Activated CD4-positive, CD25-positive, alpha-beta regulatory T cell treated with anti-CD3 and anti-CD28 coated beads, Interleukin-2, amount 50 U/mL, for 24 hours (primary cell): ENCODE measurements at regions not wholly inside any gene's neighbourhood (a gene's known extent, or its start where the extent isn't known, plus 50 kb on each side); places are given as distances from the start of the nearest gene placed in this dataset.

Source experiments
- ATAC-seq, 2 donors: fragments of 150-1000 bp; cut with Tn5 transposase; one replicate each; pipeline ENCODE4 v1.10.0; 2021; ENCODE audit warnings: mild to moderate bottlenecking in 1 of 2, moderate library complexity in 1 of 2

DNA sequence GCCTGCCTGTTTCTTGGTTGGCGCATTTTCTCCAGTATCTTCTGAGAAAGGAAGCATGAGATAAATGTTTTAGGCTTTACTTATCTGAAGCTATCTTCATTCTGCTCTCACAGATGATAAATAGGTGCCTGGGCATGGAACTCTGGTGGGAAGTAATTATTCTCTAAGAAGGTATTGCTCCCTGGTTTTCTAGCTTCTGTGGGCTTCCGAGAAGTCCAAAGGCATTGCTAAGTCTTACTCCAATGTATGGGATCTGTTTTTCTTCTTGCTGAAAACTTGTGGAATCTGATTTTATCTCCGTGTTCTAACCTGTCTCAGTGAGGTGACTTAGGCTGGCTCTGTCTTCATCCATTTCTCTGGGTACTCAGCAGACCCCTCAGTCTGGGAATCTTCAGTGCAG lies 224.4 kb upstream of the HS6ST1 start:
- ATAC-seq: no peak

DNA sequence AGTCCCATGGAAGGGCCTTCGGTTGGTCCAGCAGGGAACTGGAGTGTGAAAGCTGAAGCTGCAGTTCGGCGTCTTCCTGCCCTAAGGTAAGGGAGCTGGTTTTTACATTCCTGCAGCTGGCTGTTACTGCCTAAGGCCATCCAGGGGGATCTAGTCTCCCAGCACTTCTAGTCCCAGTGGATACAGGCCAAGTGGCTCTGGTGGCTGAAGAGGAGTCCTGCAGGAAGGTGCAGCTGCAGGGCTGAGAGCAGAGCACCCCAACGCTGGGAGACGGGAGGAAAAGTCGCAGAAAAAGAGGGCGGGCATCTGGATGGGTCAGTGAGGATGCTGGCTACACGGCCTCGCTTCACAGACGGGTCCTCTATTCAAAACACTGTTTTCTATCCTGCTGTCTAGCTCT lies 225.0 kb upstream of the HS6ST1 start:
- ATAC-seq: no peak

DNA sequence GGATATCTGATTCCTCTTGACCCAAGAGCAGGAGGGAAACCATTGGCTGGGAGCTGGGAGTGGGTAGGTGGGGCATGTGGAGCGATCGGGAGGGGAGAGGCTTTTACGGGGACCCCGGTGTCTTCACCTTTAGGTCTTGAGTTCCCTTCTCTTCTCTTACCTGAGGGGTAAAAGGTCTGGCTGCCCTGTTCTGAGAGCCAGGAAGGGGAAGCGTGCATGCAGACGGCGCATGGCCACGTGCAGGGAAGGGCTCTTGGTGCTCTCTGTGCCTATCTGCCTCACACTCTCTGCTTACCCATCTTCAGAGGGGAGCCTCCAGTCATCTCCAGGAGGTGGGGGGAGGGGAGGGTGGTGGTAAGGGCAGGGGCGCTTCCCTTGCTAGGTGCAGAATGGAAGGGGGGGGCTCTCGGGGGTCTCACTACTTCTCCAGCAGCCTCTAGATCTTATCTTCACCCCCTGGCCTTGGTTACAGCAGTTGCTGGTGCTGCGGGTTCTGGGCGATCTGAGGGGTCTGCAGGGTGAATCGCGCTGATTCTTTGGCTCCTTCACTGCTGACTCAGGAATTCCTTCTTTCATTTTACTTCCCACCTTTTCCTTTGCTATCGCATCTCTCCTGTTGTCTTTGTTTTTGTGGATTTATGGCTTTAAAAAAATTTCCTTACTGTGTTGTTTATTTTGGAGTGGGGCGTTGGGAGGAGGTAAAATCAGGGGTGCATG lies 225.8 kb upstream of the HS6ST1 start:
- no peak for ATAC-seq

DNA sequence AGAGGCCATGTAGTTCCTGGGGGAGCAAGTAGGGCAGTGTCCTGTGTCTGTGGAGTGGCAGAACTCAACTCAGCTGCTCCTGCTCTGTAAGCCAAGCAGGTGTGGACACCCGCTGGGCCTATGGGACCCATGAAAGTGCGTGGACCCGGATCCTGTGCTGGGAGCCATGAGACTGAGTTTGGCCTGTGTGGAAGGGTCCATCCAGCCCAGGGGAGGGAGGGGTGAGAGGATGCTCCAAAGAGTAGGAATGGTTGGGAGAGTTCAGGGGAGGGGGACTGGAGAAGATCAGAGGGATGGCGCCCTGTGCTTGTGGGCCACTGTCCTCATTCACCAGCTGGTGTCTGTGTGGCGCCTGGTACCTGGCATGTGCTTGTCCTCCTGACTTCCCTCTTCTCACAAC lies 226.4 kb upstream of the HS6ST1 start:
- no peak for ATAC-seq

DNA sequence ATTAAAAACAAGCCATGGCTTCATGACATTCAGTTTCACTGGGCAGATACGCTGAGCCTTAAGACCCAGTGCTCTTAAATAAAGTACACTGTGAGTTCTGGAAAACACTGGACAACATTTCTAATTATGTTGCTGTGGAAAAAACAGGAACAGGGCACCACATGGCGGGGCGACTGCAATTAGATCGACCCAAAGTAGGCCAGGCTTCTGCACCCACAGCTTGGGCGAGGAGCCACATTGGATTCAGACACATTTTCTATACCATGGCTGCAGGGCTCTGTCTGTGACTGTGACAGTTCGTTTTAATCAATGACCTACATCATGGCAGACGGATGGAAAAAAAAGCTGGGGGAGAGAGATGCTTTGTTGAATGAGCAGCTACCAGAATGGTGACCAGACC lies 227.2 kb upstream of the HS6ST1 start:
- ATAC-seq: no peak

DNA sequence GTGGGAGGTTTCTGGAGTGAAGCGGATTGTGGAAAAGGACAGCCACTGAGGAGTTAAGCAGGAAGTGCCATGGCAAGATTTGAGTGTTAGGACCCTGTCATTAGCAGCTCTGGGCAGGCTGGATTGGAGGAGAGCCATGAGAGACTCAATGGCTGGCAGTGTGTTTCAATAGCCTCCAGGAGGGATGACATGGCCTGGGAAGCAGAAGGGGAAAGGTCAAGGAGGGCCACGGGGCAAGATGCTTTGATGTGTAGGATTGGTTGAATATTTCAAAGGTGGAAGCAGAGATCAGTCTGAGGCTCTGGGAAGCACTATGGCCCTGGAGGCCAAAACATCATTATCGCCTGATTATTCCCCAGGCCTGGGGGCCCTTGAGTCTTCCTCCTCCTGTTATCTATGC lies 229.0 kb upstream of the HS6ST1 start:
- no peak for ATAC-seq

DNA sequence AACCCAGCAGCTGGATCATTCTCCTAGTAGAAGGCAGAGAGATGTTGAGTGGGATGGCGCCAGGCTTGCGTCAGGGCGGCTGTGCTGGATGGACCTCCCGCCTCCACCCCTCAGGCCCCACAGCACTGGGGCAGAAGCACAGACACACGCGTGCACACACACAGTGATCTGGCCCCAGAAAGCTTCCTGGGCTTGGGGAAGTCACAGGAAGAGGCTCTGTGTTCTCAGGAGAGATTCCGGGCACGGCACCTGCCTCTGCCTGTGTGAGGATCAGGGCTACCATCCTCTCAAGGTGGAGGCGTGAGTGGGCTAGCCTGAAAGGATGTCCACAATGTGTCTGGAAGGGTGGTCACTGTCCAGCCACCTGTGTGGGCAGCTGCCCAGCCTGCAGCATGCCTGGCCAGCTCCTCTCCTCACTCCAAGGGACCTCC lies 229.8 kb upstream of the HS6ST1 start:
- no peak for ATAC-seq

DNA sequence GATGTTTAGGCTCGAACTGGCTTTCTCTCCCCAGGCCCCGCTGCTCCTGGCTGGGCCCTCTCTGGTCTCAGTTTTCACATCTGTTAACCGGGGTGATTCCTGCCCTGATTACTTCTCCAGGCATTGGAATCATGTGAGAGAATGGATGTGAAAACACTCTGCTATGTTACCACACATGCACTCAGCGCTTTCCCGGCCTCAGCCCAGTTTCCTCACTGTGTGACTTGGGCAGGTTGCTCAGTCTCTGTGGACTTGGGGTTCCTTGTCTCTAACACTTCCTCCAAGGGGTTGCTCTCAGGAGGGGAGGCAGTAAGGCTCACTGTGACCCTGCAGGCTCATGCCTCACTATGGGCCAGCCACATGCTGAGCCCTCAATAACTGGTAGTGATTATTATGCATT lies 230.4 kb upstream of the HS6ST1 start:
- ATAC-seq: no peak

DNA sequence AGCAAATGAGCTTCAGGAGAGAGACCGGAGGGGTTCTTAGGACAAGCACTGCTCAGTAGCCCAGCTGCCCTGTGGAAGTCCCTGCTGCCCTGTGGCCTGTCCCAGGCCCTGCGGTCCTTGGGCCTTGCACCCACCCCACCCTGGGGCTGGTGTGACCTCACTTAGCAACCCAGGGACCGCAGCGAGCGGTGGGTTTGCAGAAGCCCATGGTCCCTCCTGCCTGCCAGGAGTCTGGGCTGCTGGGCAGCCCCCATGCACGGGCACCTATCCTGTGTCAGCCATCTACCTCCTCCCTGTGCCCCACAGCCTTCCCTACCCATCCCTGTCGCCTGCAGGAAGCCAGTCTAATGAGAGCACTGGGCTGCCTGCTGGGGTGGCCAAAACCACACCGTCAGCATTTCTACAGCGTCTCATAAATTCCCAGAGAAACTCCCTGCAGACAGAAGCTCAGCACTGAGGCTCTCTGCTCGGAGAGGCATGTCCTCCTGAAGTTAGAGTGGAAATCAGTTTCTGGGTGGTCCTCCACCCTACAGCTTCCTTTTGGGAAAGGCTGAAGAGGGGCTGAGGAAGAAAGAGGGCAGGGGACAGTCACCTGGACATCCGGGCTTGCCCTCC lies 231.1 kb upstream of the HS6ST1 start:
- no peak for ATAC-seq

DNA sequence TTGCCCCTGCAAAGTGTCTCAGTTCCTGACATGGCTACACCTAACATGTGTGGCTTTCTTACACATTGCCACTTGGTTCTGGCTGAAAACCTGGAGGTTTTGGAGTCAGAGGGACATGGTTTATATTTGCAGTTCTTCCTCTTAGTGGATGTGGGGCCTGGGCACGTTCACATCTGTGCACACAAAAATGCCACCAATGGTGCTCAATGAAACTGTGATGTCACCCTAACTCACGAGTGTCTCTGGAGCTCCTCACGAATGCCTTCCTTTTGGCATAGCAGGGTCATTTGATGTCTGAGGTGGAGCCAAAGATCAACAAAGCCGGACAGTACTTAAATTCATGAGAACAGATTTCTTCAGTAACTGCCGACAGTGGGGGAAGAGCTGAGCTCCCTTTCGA lies 231.7 kb upstream of the HS6ST1 start:
- ATAC-seq: no peak

DNA sequence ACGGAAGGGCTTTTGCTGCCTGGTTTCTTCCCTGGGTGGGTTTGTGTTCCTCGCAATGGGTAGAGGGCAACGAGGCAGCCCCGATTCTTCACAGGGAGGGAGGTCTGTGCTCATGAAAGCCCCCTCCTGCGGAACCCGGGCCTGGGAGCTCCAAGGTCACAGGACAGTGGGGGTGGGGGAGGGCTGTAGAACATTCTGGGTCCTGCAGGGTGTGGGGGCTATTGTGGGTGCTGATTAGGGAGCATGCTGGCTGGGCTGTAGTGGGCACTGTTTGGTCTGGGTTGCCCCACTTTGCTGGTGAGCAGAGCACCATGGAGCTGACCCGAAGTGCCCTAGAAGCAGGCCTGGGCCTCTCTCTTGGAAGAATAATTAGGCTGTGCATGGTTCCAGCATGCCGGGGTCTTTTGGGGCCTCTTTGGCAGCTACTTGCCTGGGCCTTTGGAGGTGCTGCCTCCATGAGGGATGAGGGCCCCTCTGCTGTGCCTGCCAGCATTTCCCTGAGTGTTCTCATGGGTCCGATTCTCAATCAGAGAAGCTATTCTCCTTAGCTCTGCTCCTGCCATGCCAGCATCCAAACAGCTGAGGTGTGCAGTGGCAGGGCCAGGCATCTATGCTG lies 232.2 kb upstream of the HS6ST1 start:
- no peak for ATAC-seq

DNA sequence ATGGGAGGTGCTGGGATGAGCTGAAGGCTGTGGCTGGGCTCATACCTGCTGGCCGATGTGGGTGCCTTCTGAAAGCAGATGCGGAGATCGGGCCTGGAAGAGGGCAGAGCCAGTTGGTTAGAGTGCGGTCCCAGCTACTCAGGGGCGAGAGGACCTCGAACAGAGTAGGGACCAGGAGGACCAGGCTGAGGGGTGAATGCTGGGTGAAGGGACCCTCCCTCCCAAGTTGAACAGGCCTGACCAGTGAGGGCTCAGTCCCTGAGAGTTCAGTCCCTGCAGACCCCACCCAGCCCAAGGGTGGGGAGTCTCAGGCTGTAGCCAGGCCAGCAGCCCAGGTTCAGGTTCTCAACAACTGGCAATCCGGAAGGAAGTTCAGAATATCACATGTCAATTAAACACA lies 232.8 kb upstream of the HS6ST1 start:
- no peak for ATAC-seq

DNA sequence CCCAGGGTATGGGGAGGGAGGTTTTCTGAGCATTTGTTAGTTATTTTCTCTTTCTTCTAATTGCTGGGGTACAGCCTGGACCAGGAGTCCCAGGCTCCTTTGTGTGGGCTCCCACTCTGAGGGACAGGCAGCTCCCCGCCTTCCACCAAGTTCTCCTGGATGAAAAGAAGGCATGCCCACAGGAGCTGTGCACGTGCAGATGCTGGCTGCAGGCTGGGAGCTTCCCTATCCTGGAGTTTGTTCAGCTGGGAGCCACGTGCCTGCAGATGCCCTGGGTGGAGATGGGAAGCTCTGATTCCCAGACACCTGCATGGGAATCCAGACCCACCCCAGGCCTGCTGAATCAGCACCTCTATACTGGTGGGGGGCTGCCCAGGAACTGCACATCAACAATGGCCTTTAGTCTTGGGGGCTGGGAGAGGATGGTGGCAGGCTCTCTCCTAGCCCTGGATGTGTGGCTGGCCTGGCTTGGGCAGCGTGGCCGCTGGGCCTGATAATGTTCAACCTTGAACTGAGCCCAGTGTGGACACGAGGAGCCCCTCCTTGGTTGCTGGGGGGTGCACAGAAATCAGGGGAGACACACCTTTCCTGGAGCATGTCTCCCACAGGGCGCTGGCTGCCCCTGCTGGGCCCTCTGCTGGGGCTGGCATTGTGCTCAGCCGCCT lies 233.6 kb upstream of the HS6ST1 start:
- no peak for ATAC-seq

DNA sequence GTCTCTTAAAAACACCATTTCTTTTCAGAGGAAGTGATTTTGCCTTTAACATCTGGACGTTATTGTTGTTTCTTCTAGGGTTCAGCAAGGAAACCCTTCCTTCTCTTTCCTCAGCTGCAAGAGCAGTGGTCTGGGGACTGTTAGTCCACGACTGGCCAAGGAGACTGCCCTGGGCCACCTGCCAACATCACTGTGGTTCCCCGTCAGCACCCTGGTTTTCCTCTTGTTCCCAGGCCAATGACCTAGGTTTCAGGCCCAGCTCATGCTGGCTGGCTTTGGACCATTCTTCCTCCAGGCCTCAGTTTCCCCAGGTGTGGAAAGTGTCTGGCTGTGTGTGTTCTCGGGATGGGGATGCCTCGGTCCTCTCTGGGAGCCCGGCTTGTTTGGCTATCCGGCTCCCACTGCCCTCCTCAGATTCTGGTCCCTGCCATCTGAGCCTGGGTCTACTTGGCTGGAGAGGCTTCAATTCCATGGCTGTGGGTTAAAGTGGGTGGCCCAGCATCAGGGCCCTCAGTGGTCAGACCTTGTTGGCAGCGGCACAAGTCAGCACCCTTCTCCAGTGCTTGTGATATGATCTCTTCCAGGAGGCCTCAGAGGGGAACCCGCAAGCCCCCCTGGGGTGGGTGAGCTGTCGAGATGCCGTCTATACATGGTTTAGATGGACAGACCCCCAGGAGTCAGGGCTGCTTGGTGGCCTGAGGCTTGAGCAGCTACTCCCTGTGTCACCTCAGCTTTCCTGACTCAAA lies 234.3 kb upstream of the HS6ST1 start:
- ATAC-seq: no peak

DNA sequence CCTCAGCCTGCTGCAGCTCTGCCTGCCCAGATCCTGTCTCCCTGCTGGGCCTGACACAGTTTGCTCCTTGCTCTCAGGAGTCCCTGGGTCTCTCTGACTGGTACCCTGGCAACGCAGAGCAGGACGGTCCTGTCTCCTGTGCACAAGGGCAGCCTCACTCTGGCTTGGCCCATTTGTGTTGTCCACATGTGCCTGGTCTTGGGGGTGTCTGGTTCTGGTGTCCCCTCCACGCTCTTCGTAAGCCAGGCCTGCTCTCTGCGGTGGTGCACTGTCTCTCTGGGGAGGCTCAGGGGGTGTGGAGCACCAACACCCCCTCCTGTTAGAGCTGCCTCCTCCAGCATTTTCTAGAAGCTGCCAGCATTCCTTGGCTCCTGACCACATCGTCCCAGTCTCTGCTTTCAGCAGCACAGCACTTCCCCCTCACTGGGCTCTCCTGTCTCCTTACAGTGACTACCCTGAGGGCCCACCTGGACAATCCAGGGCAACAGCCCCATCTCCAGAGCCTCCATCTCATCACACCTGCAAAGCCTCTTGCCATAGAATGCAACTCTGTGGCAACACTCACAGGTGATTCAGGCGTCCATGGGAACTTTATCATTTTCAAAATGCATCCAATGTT lies 235.6 kb upstream of the HS6ST1 start:
- no peak for ATAC-seq

DNA sequence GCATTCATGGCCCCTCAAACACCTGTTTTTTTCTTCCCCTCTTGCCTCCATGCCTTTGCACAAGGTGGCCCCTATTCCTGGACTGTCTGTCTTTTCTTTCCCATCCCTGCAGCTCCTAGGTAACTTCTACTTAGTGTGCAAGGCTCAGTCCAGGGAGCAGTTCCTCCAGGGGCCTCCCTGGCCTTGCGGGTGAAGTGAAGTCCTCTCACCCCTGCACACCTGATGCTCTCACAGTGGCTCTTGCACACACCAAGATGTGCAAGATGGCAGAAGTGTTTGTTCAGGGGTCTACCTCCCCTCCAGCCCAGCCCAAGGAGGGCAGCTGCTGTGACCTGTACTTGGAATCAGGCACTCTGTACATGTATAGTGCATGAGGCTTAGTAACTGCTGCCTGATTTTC lies 236.8 kb upstream of the HS6ST1 start:
- no peak for ATAC-seq

DNA sequence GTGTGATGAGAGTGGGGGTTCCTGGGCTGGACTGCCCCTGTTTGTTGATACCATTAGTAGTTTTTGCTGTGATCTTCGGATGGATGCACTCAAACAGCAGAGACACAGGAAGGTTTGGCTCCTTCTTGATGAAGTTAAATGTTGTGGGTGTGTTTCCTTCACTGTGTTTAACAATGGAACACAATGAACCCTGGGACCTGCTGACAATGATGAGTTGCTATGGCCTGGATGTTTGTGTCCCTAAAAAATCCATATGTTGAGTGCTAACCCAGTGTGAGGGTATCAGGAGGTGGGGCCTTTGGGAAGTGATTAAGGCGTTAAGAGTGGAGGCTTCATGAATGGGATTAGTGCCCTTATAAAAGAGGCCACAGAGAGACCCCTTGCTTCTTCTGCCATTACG lies 237.4 kb upstream of the HS6ST1 start:
- ATAC-seq: no peak

DNA sequence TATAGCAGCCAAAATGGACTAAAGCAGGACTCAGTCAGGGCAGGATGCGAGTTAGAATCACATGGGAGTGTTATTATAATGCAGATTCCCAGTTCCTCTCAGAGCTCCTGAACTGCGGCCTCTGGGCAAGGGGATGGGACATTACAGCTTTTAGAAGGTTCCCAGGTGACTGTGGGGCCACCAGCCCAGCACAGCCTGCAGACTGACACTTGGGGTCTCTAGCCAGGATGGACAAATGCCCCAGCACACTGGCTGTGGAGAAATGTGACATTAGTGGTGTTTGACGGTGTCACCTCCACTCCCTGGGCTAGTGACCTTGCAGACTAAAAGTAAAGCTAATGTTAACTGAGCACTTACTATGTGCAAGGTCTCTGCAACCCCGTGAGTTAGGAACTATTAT lies 238.0 kb upstream of the HS6ST1 start:
- ATAC-seq: no peak

DNA sequence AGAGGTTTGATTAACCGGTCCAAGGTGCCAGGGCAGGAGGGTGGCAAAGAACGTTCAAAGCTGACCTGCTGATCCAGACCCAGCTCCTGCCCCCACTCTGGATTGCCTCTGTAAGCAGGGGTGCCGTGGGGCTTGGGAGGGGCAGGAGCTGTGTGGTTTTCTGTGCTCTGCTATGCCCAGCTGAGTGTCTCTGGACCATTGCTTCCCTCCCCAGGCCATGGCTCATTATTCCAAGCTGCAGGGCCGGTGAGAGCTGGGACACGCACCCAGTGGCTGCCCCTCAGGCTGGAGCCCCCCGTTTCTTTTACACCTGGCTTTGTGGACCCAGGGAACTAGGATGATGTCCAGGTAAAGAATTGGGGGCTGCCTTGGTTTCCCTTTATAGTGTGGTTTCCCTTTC lies 238.4 kb upstream of the HS6ST1 start:
- no peak for ATAC-seq

DNA sequence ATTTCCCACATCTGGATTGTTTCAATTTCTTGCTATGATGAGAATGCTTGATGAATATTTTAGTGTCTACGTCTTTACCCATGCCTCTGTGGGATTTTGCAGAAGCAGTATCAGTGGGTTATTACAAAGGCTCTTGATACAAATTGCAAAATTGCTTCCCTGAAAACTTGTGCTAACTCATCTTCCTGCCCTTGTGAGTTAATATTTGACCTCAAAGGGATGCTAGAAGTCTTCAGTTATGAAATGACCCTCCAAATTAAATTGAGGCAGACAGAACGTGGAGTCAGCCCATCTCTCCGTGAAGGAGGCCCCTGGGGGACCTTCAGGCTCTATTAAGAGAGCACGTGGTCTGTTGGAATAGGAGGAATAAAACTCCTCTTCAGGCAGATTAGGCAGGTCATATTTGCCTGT lies 239.2 kb upstream of the HS6ST1 start:
- no peak for ATAC-seq

DNA sequence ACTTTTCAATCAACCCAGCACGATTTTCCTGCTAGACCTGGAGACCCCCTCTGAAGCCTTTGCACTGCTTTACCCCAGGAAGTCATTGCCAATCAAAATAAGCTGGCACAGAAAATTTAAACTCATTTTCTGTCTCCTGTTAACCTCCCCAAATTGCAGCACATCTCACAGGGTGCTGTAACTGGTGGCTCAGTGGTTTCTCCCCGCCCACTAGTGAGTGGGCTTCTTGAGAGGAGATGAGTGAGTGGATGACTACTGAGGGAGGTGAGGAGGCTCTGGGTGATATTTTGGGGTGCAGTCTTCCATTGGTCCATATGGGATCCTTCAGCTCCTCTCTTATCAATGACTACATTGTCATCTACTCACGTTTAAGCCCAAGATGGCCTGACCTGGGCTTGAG lies 239.8 kb upstream of the HS6ST1 start:
- ATAC-seq: no peak

DNA sequence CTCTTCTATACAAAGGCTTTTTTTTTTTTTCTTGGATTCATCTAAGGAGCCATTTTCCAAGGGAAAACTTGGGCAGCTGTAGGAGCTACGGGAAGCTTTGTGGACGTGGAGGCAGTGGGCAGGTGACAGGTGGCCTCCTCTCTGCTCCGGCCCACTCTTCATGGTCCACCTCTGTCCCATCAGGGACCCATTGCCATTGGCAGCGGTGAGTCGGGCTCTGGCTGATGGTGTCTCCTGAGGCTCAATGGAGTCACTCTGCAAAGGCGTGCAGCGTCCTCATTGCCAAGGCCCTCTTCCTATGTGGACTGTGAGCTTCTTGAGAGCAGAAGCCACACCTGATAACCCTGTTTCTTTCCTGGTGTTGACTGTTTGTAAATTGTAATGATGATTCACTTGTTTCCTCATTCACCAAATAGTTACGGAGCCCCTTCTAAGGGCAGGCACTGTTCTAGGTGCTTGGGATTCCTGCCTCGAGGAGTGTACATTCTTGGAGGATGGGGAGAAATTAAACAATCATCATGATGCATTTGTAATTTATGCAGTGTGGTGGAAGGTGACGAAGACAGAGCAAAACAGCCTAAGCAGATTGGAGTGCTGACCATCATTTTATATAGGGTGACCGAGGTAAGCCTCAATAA lies 240.3 kb upstream of the HS6ST1 start:
- ATAC-seq: no peak
